H1 (cell line): ENCODE measurements at regions not wholly inside any gene's neighbourhood (a gene's known extent, or its start where the extent isn't known, plus 50 kb on each side); places are given as distances from the start of the nearest gene placed in this dataset.

Experiments
- CTCF ChIA-PET: fragments of 300-600 bp; sonication (Branson Sonifier 250); formaldehyde crosslinking; loops from one replicate; lab custom pipeline; 2021; ENCODE audit not compliant: partially characterized antibody; lab: Charles Lee
- POLR2A ChIA-PET: fragments of 300-600 bp; sonication (Branson Sonifier 250); formaldehyde crosslinking; loops from one replicate; lab custom pipeline; 2021; ENCODE audit warnings: inconsistent platforms; ENCODE audit not compliant: partially characterized antibody; lab: Charles Lee
- DNase-seq, 2 experiments: peaks; one replicate each; pipeline versions ENCODE4 v3.0.0 to v3.0.0-alpha.2; 2010 to 2022; ENCODE audit warnings: low spot score in 2 of 2, low read depth in 1 of 2, mixed read lengths in 1 of 2
- FAIRE-seq: peaks from 2 replicates; lab custom pipeline; 2011; peaks lifted over from hg19 to GRCh38; lab: Jason Lieb, UNC
- H2AFZ ChIP-seq: 2 replicates; pipeline ENCODE4 v1.8.1; 2012; ENCODE audit warnings: low read length, inconsistent platforms
- H2AK5ac ChIP-seq: 2 replicates; pipeline ENCODE4 v1.6.1; 2013; ENCODE audit warnings: low read depth, low read length
- H2BK120ac ChIP-seq: replicated peaks from 2 replicates; pipeline ENCODE3; 2013; ENCODE audit warnings: low read depth, low read length, inconsistent platforms
- H2BK12ac ChIP-seq: 2 replicates; pipeline ENCODE4 v1.6.1; 2013; ENCODE audit warnings: low read depth, low read length
- H2BK15ac ChIP-seq: 2 replicates; pipeline ENCODE4 v1.6.1; 2013; ENCODE audit warnings: low read length
- H2BK20ac ChIP-seq: 2 replicates; pipeline ENCODE4 v1.6.1; 2013; ENCODE audit warnings: low read length
- H2BK5ac ChIP-seq: 2 replicates; pipeline ENCODE4 v1.6.1; 2013; ENCODE audit warnings: low read depth, low read length
- H3K14ac ChIP-seq: 2 replicates; pipeline ENCODE4 v1.6.1; 2013; ENCODE audit warnings: inconsistent platforms; ENCODE audit not compliant: insufficient read length
- H3K18ac ChIP-seq: 2 replicates; pipeline ENCODE4 v1.6.1; 2013; ENCODE audit warnings: low read length; ENCODE audit errors: extremely low read depth
- H3K23ac ChIP-seq: 2 replicates; pipeline ENCODE4 v1.6.1; 2013; ENCODE audit warnings: inconsistent platforms; ENCODE audit not compliant: insufficient read length
- H3K23me2 ChIP-seq: 2 replicates; pipeline ENCODE4 v1.6.1; 2013; ENCODE audit warnings: low read depth, low read length
- H3K27ac ChIP-seq: 2 replicates; pipeline ENCODE4 v1.6.1; 2011; ENCODE audit warnings: low read depth, low read length, inconsistent platforms
- H3K27me3 ChIP-seq, 4 experiments: replicated peaks in 1 of 4; 1 replicate in 1 of 4; 2 replicates in 3 of 4; pipeline versions ENCODE4 v1.6.1 to v1.8.1; 2011 to 2013; ENCODE audit warnings: low read length in 3 of 4, mild to moderate bottlenecking in 3 of 4, inconsistent platforms in 2 of 4, mixed read lengths in 2 of 4, moderate library complexity in 1 of 4; ENCODE audit not compliant: control insufficient read depth in 3 of 4, insufficient read depth in 3 of 4; ENCODE audit errors: extremely low read depth in 1 of 4
- H3K36me3 ChIP-seq, 4 experiments: 2 replicates each; pipeline versions ENCODE4 v1.6.1 to v1.8.1; 2011 to 2013; ENCODE audit warnings: mild to moderate bottlenecking in 4 of 4, low read length in 3 of 4, moderate library complexity in 2 of 4, control low read depth in 1 of 4, inconsistent platforms in 1 of 4; ENCODE audit not compliant: insufficient read depth in 4 of 4, control insufficient read depth in 2 of 4
- H3K4ac ChIP-seq: replicated peaks from 2 replicates; pipeline ENCODE3; 2013; ENCODE audit warnings: low read length, low read depth, mixed read lengths, inconsistent platforms; ENCODE audit not compliant: insufficient read length
- H3K4me1 ChIP-seq, 4 experiments: replicated peaks in 1 of 4; 1 replicate in 1 of 4; 2 replicates in 3 of 4; pipeline versions ENCODE4 v1.6.1 to v1.8.1; 2011 to 2013; ENCODE audit warnings: low read length in 3 of 4, inconsistent platforms in 2 of 4, mixed read lengths in 1 of 4; ENCODE audit not compliant: insufficient read depth in 4 of 4, control insufficient read depth in 3 of 4
- H3K4me2 ChIP-seq, 2 experiments: 2 replicates each; pipeline versions ENCODE4 v1.6.1 to v1.8.1; 2011 to 2013; ENCODE audit warnings: low read depth in 2 of 2, low read length in 2 of 2, control low read depth in 1 of 2, inconsistent platforms in 1 of 2, mild to moderate bottlenecking in 1 of 2; ENCODE audit not compliant: insufficient read depth in 1 of 2
- H3K4me3 ChIP-seq, 4 experiments: fragments of 200-600, 300-600 bp in 1 of 4; sonication (generic), shearing (Covaris generic), sonication (Bioruptor Twin) in 1 of 4; 2 replicates each; pipeline versions ENCODE4 v1.5.1 to v1.8.1; 2011 to 2016; ENCODE audit warnings: low read length in 4 of 4, low read depth in 3 of 4, control low read depth in 2 of 4, inconsistent platforms in 2 of 4, mild to moderate bottlenecking in 2 of 4, mixed read lengths in 1 of 4, moderate library complexity in 1 of 4; ENCODE audit not compliant: insufficient read depth in 2 of 4; ENCODE audit errors: extremely low read depth in 1 of 4
- H3K56ac ChIP-seq: replicated peaks from 2 replicates; pipeline ENCODE3; 2013; ENCODE audit warnings: low read depth, mild to moderate bottlenecking, mixed read lengths, low read length, inconsistent platforms; ENCODE audit not compliant: insufficient read length
- H3K79me1 ChIP-seq: 2 replicates; pipeline ENCODE4 v1.6.1; 2013; ENCODE audit warnings: low read depth, low read length, control low read depth
- H3K79me2 ChIP-seq, 2 experiments: 2 replicates each; pipeline versions ENCODE4 v1.6.1 to v1.8.1; 2012 to 2013; ENCODE audit warnings: low read length in 2 of 2, mild to moderate bottlenecking in 2 of 2, inconsistent platforms in 1 of 2; ENCODE audit not compliant: insufficient read depth in 2 of 2, control insufficient read depth in 1 of 2
- H3K9ac ChIP-seq, 4 experiments: replicated peaks in 1 of 4; 1 replicate in 1 of 4; 2 replicates in 3 of 4; pipeline versions ENCODE4 v1.6.1 to v1.8.1; 2011 to 2013; ENCODE audit warnings: low read depth in 3 of 4, low read length in 3 of 4, control low read depth in 2 of 4, mild to moderate bottlenecking in 2 of 4, moderate library complexity in 2 of 4, inconsistent platforms in 1 of 4; ENCODE audit errors: extremely low read depth in 1 of 4
- H3K9me3 ChIP-seq, 2 experiments: 2 replicates each; pipeline versions ENCODE4 v1.6.1 to v1.8.1; 2012 to 2013; ENCODE audit warnings: mild to moderate bottlenecking in 2 of 2, moderate library complexity in 2 of 2, control low read depth in 1 of 2, inconsistent platforms in 1 of 2, low read depth in 1 of 2, low read length in 1 of 2, mixed read lengths in 1 of 2; ENCODE audit not compliant: insufficient read depth in 2 of 2
- H4K20me1 ChIP-seq, 2 experiments: replicated peaks in 1 of 2; 2 replicates each; pipeline versions ENCODE3 to v1.8.1; 2011 to 2013; ENCODE audit warnings: inconsistent platforms in 2 of 2, low read length in 2 of 2, mild to moderate bottlenecking in 1 of 2; ENCODE audit not compliant: insufficient read depth in 2 of 2, control insufficient read depth in 1 of 2
- H4K5ac ChIP-seq: 2 replicates; pipeline ENCODE4 v1.6.1; 2013; ENCODE audit warnings: low read length, low read depth, mixed read lengths, inconsistent platforms; ENCODE audit not compliant: insufficient read length
- H4K8ac ChIP-seq: 2 replicates; pipeline ENCODE4 v1.8.0; 2013; ENCODE audit warnings: mild to moderate bottlenecking, moderate library complexity, low read length, inconsistent platforms; ENCODE audit not compliant: insufficient read depth; ENCODE audit errors: extremely low read depth
- H4K91ac ChIP-seq: replicated peaks from 2 replicates; pipeline ENCODE3; 2013; ENCODE audit warnings: low read length, mixed read lengths, inconsistent platforms; ENCODE audit not compliant: insufficient read length
- RFX5 ChIP-seq: IDR thresholded peaks from 2 replicates; pipeline ENCODE4 v1.6.1; 2011; ENCODE audit warnings: low read depth, low read length, improper control_type of control experiment, borderline replicate concordance
- WGBS, 2 experiments: shearing (Covaris generic) in 1 of 2; methylation state at CpG; one replicate each; pipeline versions ENCODE4 v1.1.6 to v1.1.7; 2013 to 2015; ENCODE audit warnings: low lambda C conversion rate in 2 of 2, mixed read lengths in 2 of 2, inconsistent platforms in 1 of 2, low coverage in 1 of 2, missing lambda C conversion rate in 1 of 2; ENCODE audit not compliant: insufficient replicate concordance in 2 of 2, insufficient coverage in 1 of 2, insufficient read length in 1 of 2; ENCODE audit errors: extremely low coverage in 1 of 2, missing lambda C conversion rate in 1 of 2; 5-methylcytosine and 5-hydroxymethylcytosine counted together

DNA sequence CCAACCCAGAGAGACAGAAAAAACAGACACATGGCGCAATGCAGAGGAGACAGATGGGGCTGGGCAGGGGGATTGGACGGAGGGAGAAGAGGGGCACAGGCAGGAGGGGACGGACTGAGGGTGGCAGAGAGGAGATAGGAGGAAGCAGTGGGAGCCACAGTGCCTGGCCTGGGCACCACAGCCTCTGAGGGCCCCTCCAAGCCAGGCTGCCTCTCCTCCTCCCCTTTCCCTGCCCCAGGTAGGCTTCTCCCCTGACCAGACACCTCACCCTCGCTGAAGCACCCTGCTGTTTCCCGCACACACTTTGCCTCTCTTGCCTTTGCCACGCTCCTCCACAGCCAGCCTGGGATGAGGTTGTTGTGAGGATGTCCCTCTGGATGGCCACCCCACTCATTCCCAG lies 84.0 kb upstream of the PRR20G start:
- Histone ChIP-seq H4K20me1 (no peaks in the 10 kb centered on the region), H3K4ac (no peak overlapping the region), H2AK5ac (0 out of 2 replicates have a peak overlapping the region, but pooled peaks have one; percentile 39), H2AFZ (no peak overlapping the region), H4K5ac (no peak overlapping the region), H3K23ac (no peak overlapping the region), H3K4me3 (no peak overlapping the region), H3K18ac (no peak overlapping the region), H3K23me2 (no peaks in the 10 kb centered on the region), H3K27ac (no peak overlapping the region), H3K36me3 (no peaks in the 10 kb centered on the region; a peak in 2 of 8 replicates), H3K79me1 (no peaks in the 10 kb centered on the region), H2BK20ac (no peak overlapping the region; the same call in 1 of the 2 replicates), H3K4me2 (no peak overlapping the region), H2BK120ac (no peak overlapping the region), H2BK5ac (no peak overlapping the region), H3K9ac (no peak overlapping the region), H4K91ac (no peak overlapping the region), H3K4me1 (peaks cover 0 to 6% (median 0%) of the 10 kb centered on the region in 4 experiments; a peak in 2 of 7 replicates), H2BK12ac (no peak overlapping the region), H3K56ac (no peak overlapping the region), H3K9me3 (no peaks in the 10 kb centered on the region), H3K79me2 (no peaks in the 10 kb centered on the region), H3K27me3 (no peaks in the 10 kb centered on the region), H3K14ac (no peak overlapping the region), H4K8ac (0 out of 2 replicates have a peak overlapping the region, but pooled peaks have one; percentile 15), H2BK15ac (0 out of 2 replicates have a peak overlapping the region, but pooled peaks have one; percentile 61)
- CTCF ChIA-PET, result no interaction called here
- no peak for FAIRE-seq
- POLR2A ChIA-PET, result no interaction called here
- no peak for DNase-seq
- WGBS, 2 experiments, result 90% methylated on average over 5 of the region's 6 CpGs; no CpG with 5 or more reads in 1 of the 2 experiments
- no peak for TF ChIP-seq RFX5
